Activated T-cell treated with anti-CD3 and anti-CD28 coated beads for 24 hours (primary cell): ENCODE measurements at regions not wholly inside any gene's neighbourhood (a gene's known extent, or its start where the extent isn't known, plus 50 kb on each side); places are given as distances from the start of the nearest gene placed in this dataset.
"Not testable (repeated sequence)": the region's sequence is repeated elsewhere in the genome, so short reads cannot be mapped to it uniquely, and the experiment has no call there.

Experiments
- DNase-seq: peaks from one replicate; pipeline ENCODE4 v3.0.0-alpha.2; 2020; ENCODE audit warnings: low read depth

- DNase-seq: no peak
Measured at GRCh38 chr6:19694697-19695096, 142.5 kb upstream of the ID4 start.

- DNase-seq: no peak
Measured at GRCh38 chr6:19697744-19698290, 139.4 kb upstream of the ID4 start.

- no peak for DNase-seq
Measured at GRCh38 chr6:19699932-19700331, 137.2 kb upstream of the ID4 start.

- no peak for DNase-seq
Measured at GRCh38 chr6:19705606-19706005, 131.6 kb upstream of the ID4 start.

- DNase-seq: no peak
Measured at GRCh38 chr6:19712012-19712688, 125.0 kb upstream of the ID4 start.

GRCh38 chr6:19712998-19713397 is 124.2 kb upstream of the ID4 start:
- DNase-seq: no peak

- no peak for DNase-seq
Measured at GRCh38 chr6:19713411-19713810, 123.8 kb upstream of the ID4 start.

GRCh38 chr6:19713984-19714383 is 123.2 kb upstream of the ID4 start:
- no peak for DNase-seq

GRCh38 chr6:19714434-19715166 is 122.6 kb upstream of the ID4 start:
- no peak for DNase-seq

GRCh38 chr6:19715167-19715551 is 122.0 kb upstream of the ID4 start:
- DNase-seq: no peak

- no peak for DNase-seq
Measured at GRCh38 chr6:19719691-19720128, 117.5 kb upstream of the ID4 start.

GRCh38 chr6:19721766-19722377 is 115.3 kb upstream of the ID4 start:
- DNase-seq: no peak

GRCh38 chr6:19722999-19723398 is 114.2 kb upstream of the ID4 start:
- DNase-seq: no peak

GRCh38 chr6:19723545-19723944 is 113.6 kb upstream of the ID4 start:
- no peak for DNase-seq

GRCh38 chr6:19725436-19725835 is 111.7 kb upstream of the ID4 start:
- DNase-seq: not testable (repeated sequence)

- DNase-seq: no peak
Measured at GRCh38 chr6:19731282-19731681, 105.9 kb upstream of the ID4 start.

GRCh38 chr6:19734061-19734460 is 103.1 kb upstream of the ID4 start:
- no peak for DNase-seq

GRCh38 chr6:19734519-19734918 is 102.7 kb upstream of the ID4 start:
- no peak for DNase-seq

- DNase-seq: no peak
Measured at GRCh38 chr6:19736066-19736465, 101.1 kb upstream of the ID4 start.

- no peak for DNase-seq
Measured at GRCh38 chr6:19738010-19738409, 99.2 kb upstream of the ID4 start.

GRCh38 chr6:19749722-19750121 is 87.4 kb upstream of the ID4 start:
- DNase-seq: no peak

GRCh38 chr6:19752746-19753145 is 84.4 kb upstream of the ID4 start:
- no peak for DNase-seq

GRCh38 chr6:19753826-19754225 is 83.3 kb upstream of the ID4 start:
- no peak for DNase-seq
